ENCODE measurements at regions not wholly inside any gene's neighbourhood (a gene's known extent, or its start where the extent isn't known, plus 50 kb on each side); places are given as distances from the start of the nearest gene placed in this dataset.

- TF ChIP-seq TAF1 (IDR thresholded peaks at IDR 0.05; ENCODE audit: borderline replicate concordance, insufficient read depth, low read length) (no peak), POLR2AphosphoS5 (IDR thresholded peaks at IDR 0.05; ENCODE audit: low read depth, low read length) (no peak), FOXP2 (optimal IDR thresholded peaks at IDR 0.05; ENCODE audit: borderline replicate concordance, extremely low read depth, extremely low read length, insufficient read depth) (no peak), SIN3A (IDR thresholded peaks at IDR 0.05; ENCODE audit: borderline replicate concordance, insufficient read depth, low read length) (no peak)
- TF ChIP-seq, protein P1, sequence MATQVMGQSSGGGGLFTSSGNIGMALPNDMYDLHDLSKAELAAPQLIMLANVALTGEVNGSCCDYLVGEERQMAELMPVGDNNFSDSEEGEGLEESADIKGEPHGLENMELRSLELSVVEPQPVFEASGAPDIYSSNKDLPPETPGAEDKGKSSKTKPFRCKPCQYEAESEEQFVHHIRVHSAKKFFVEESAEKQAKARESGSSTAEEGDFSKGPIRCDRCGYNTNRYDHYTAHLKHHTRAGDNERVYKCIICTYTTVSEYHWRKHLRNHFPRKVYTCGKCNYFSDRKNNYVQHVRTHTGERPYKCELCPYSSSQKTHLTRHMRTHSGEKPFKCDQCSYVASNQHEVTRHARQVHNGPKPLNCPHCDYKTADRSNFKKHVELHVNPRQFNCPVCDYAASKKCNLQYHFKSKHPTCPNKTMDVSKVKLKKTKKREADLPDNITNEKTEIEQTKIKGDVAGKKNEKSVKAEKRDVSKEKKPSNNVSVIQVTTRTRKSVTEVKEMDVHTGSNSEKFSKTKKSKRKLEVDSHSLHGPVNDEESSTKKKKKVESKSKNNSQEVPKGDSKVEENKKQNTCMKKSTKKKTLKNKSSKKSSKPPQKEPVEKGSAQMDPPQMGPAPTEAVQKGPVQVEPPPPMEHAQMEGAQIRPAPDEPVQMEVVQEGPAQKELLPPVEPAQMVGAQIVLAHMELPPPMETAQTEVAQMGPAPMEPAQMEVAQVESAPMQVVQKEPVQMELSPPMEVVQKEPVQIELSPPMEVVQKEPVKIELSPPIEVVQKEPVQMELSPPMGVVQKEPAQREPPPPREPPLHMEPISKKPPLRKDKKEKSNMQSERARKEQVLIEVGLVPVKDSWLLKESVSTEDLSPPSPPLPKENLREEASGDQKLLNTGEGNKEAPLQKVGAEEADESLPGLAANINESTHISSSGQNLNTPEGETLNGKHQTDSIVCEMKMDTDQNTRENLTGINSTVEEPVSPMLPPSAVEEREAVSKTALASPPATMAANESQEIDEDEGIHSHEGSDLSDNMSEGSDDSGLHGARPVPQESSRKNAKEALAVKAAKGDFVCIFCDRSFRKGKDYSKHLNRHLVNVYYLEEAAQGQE (IDR thresholded peaks at IDR 0.05; ENCODE audit: insufficient read depth in 1 of 2, low read depth in 2 of 2, low read length in 2 of 2) = no peak
Measured at GRCh38 chr10:78861529-78862327, 207.0 kb upstream of the ZMIZ1 start.

DNA sequence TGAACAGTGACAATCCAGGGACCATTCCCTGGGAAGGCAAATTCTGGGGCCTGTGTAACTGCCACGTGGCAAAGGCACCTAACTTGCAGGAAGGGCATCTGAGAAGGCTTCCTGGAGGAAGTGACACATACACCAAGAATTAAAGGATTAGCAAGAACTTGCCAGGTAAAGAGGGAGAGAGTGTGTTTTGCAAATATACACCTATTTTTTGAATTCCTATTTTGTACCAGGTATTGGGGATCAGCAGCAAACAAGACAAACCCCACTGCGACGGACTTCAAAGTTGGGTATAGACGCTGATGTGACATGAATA, 206.5 kb upstream of the ZMIZ1 start:
- TF ChIP-seq TAF1 (IDR thresholded peaks at IDR 0.05; ENCODE audit: borderline replicate concordance, insufficient read depth, low read length) (no peak), POLR2AphosphoS5 (IDR thresholded peaks at IDR 0.05; ENCODE audit: low read depth, low read length) (no peak), FOXP2 (optimal IDR thresholded peaks at IDR 0.05; ENCODE audit: borderline replicate concordance, extremely low read depth, extremely low read length, insufficient read depth) (no peak), SIN3A (IDR thresholded peaks at IDR 0.05; ENCODE audit: borderline replicate concordance, insufficient read depth, low read length) (no peak)
- TF ChIP-seq, protein P1 (IDR thresholded peaks at IDR 0.05; ENCODE audit: insufficient read depth in 1 of 2, low read depth in 2 of 2, low read length in 2 of 2) = no peak

GRCh38 chr10:78863140-78863905, 205.4 kb upstream of the ZMIZ1 start:
- TF ChIP-seq SIN3A (IDR thresholded peaks at IDR 0.05; ENCODE audit: borderline replicate concordance, insufficient read depth, low read length) (no peak), FOXP2 (optimal IDR thresholded peaks at IDR 0.05; ENCODE audit: borderline replicate concordance, extremely low read depth, extremely low read length, insufficient read depth) (no peak), POLR2AphosphoS5 (IDR thresholded peaks at IDR 0.05; ENCODE audit: low read depth, low read length) (no peak), TAF1 (IDR thresholded peaks at IDR 0.05; ENCODE audit: borderline replicate concordance, insufficient read depth, low read length) (no peak)
- TF ChIP-seq, protein P1 (IDR thresholded peaks at IDR 0.05; ENCODE audit: insufficient read depth in 1 of 2, low read depth in 2 of 2, low read length in 2 of 2) = no peak

GRCh38 chr10:78863906-78864239, 204.9 kb upstream of the ZMIZ1 start:
- TF ChIP-seq, protein P1 (IDR thresholded peaks at IDR 0.05; ENCODE audit: insufficient read depth in 1 of 2, low read depth in 2 of 2, low read length in 2 of 2) = no peak
- TF ChIP-seq POLR2AphosphoS5 (IDR thresholded peaks at IDR 0.05; ENCODE audit: low read depth, low read length) = no peak
- no peak for TF ChIP-seq TAF1 (IDR thresholded peaks at IDR 0.05; ENCODE audit: borderline replicate concordance, insufficient read depth, low read length)
